PFSK-1 (cell line): ENCODE measurements at regions not wholly inside any gene's neighbourhood (a gene's known extent, or its start where the extent isn't known, plus 50 kb on each side); places are given as distances from the start of the nearest gene placed in this dataset.

ENCODE experiments used
- POLR2AphosphoS5 ChIP-seq: IDR thresholded peaks from 2 replicates; pipeline ENCODE4 v1.6.1; 2012; ENCODE audit warnings: low read depth, mild to moderate bottlenecking, control low read depth, low read length, moderate library complexity
- TAF1 ChIP-seq: IDR thresholded peaks from 2 replicates; pipeline ENCODE4 v1.6.1; 2012; ENCODE audit warnings: low read length, control low read depth, borderline replicate concordance; ENCODE audit not compliant: insufficient read depth

- TF ChIP-seq POLR2AphosphoS5 (no peak), TAF1 (no peak)
Observed at GRCh38 chr5:5686356-5686755, 263.9 kb downstream of the ICE1 start.
